HG02885 (cell line): ENCODE measurements at regions not wholly inside any gene's neighbourhood (a gene's known extent, or its start where the extent isn't known, plus 50 kb on each side); places are given as distances from the start of the nearest gene placed in this dataset.

Experiments used
- ATAC-seq: cut with Tn5 transposase; IDR thresholded peaks from one replicate; pipeline ENCODE4 v1.9.1; 2021; ENCODE audit warnings: mild to moderate bottlenecking; ENCODE audit not compliant: unreplicated experiment, poor library complexity

GRCh38 chr7:16235147-16236114 lies 185.9 kb downstream of the CRPPA start:
- ATAC-seq: no peak

GRCh38 chr7:16234493-16235146 lies 186.7 kb downstream of the CRPPA start:
- ATAC-seq: no peak

DNA sequence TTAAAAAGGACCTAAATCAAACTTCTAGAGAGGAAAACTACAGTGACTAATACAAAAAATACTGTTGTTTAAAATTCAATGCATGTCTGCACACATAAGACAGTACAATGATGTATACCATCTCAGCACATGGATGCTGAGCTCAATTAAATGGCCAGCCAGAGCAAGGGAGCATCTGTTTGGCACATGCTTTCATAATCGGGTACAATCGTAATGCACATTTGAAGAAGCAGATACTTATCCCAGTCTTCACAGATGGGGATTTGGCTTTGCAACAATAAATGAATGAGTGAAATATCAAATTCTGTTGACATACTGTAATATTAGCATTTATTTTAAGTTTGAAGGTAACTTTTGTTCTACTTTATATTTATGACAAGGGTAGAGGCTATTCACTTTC lies 187.8 kb downstream of the CRPPA start:
- no peak for ATAC-seq

- no peak for ATAC-seq
Measured at GRCh38 chr7:16232273-16232672, 189.1 kb downstream of the CRPPA start.

GRCh38 chr7:16223963-16224707 lies 197.2 kb downstream of the CRPPA start:
- ATAC-seq: no peak

GRCh38 chr7:16212610-16213009 lies 208.7 kb downstream of the CRPPA start:
- ATAC-seq: no peak

DNA sequence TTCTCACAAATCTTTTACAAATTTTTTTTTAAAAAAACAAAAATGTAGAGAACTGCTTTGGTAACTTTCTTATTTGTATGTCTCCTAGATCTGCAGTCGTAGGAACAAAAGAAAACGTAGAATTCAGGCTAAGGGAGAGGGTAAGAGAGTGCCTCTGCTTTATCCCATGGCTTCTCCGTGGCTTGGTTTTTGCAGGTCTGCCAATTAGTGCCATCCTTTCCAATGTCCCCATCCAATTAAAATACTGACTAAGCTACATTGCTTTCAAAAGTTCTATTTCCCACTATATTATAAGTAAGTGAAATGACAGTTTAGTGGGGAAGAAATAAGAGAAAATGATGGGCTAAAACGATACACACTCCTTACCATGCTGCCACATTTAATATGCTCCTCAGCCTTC lies 209.3 kb downstream of the CRPPA start:
- ATAC-seq: no peak

DNA sequence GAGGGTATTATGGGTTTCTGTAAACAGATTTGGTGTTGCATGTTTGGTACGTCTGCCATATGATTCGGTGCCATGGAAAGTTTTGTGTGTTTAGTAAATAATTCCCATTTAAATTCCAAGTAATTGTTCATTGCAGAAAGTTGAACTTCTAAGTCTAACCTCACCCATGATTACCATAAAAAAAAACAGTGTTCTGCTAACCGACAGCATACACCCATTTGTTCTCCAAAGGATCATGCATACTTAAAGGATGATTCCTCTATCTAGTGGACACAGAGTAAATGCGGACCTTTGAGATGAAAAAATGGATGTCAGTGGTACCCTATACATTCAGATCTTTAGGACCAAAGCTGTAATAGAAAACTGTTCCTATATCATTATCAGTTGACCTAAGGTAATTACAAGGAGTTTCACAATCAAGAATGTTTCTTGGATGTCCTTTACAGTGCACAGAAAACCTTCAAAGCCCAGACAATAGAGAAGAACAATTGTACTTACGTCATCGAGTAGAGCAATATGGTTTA lies 209.9 kb downstream of the CRPPA start:
- ATAC-seq: no peak

DNA sequence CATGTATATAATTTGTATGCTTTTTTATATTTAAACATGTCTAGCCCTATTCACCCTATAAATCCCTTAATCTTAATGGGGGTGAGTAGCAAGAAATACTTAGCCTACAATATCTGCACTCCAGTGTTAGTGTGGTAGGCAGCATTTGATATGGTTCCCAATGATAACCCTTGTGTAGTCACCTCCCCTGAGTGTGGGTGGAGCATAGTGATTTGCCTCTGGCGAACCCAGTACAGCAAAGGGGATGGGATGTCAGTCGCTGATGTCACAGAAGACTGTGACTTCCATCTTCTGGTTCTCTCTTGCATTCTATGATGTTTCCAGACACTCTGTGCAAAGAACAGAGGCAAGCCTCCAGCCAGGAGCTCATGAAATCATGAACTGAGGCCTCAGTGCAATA lies 211.2 kb downstream of the CRPPA start:
- ATAC-seq: no peak

DNA sequence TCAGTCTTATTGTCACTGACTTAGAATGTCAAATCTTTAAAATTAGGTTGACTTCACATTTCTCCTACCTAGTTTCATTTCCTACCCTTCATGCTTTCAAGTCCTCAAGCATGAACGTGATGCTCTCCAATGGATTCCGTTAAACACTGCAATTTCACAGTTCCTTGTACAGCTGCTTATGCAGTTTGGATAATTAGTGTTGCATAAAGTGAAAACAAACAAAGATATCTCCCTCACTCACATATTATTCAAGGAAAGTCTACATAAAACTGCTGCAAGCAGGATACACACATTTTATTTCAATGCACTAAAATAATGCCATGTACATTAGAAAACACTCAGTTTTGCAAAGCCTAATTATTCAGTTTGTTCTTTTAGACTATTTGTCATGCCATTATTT lies 214.0 kb downstream of the CRPPA start:
- ATAC-seq: no peak

GRCh38 chr7:16205466-16205865 lies 215.9 kb downstream of the CRPPA start:
- ATAC-seq: no peak

DNA sequence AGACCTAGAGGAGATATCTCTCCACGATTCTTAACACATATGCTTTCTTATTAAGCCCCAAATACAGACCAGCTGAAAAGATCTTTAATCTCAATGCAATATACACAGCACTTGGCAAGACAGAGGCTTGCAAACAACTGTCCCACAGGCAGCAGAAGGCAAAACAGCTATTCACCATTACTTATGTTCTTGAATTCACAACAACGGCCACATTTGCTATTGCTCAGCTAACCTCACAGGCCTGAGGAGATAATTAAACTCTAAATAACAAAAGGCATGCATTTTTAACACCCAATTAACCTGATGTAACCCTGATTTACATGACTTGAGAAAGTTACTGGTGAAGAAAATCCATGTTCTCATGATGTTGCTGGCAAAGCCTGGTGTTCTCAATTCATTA lies 216.4 kb downstream of the CRPPA start:
- no peak for ATAC-seq

GRCh38 chr7:16203065-16203464 lies 218.3 kb downstream of the CRPPA start:
- no peak for ATAC-seq

GRCh38 chr7:16202303-16202702 lies 219.0 kb downstream of the CRPPA start:
- ATAC-seq: no peak

DNA sequence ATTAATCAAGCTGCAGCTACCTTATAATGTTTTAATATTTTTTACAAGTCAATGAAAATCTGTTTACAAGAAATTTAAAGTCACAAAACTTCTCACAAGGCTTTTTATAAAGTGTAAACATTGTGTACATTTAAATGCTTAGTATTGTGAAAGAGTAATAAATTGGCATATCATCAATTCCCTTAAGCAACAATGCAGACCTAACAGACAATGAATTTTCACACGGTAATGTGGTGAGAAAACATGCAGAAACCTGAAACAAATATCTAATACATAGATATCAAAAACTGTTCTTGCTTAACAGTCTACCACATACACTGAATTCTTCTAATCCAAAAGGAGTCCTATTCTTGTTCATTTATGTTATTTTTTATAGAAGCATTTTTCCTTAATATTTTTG lies 220.7 kb downstream of the CRPPA start:
- ATAC-seq: no peak

DNA sequence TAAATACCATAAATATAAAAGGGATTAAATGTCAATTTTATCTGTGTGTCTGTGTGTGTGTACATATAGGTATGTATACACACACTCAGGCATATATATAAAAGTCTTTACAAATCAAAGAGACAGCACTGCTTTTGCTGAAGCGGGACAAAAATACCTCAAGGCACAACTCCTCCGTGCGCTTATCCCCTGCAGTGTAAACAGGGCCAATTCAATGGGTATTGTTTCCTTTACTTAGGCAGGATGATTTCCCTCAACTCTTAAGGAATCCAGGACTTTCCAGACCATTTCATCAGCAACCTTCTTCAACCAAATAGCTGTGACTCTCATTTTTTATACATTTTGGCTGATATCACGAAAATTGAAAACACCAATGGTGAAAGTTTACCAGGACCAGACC lies 227.7 kb downstream of the CRPPA start:
- ATAC-seq: no peak

DNA sequence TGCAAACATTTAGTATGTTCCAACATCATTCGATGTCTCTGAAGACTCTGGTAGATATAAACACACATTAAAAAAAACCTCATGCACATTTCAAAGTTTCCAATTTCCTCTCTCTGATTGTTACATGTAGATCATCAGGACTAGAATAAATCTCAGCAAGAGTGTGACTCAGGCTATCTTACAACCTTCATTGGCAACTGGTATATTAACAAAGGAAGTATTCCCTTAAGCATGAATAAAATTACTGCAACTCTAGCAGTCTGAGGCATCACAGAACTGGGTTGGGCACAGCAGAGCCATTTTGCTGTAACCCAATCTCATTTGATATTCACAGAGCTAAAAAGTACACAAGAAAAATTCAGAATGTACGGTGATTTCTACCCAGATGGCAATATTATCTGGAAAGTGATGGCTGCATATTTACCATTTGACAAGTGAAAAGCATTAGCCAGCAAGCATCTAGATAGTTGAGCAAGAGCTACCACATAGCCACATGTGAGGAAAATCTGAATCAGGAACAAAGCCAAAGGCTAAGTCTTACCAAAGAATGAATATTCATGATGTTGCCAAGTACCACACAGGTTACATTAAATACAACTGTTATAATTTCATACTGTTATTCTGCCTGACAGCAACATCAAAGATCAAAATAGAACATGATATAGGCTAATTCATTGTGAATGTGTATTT lies 232.2 kb downstream of the CRPPA start:
- ATAC-seq: no peak

DNA sequence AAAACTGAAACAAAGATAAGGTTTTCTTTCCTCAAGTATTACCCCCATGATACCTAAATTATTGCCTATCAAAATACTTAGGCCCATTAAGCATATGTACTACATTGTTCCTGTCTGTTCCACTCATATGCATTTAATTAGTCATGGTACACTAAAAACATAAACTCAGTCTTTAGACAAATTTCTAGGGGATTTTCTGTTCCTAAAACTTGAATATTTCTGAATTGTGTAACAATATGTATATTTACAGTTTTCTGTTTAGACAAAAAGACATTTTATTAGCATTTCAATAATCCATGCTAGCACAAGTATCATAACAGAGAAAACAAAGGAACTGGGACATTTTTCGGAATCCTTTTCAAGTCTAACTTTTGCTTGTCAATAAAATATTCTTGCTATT lies 234.2 kb downstream of the CRPPA start:
- ATAC-seq: no peak

DNA sequence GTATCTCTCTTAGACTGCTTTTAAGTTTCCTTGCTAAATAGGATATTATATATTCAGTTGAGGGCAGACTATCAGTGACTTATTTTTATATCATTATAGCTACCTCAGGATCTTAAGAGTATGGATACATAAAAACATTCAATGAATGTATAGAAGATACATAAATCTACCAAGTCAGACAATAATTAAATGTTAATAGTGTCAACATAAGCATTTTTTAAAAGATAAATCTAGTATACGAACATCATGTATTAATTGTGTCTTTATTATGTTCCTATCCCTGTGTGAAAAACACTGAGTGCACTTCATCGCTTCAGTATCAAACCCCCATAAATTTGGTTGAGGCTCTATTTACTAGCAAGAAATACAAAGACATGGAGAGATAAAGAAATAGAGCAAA lies 242.8 kb downstream of the CRPPA start:
- ATAC-seq: no peak

DNA sequence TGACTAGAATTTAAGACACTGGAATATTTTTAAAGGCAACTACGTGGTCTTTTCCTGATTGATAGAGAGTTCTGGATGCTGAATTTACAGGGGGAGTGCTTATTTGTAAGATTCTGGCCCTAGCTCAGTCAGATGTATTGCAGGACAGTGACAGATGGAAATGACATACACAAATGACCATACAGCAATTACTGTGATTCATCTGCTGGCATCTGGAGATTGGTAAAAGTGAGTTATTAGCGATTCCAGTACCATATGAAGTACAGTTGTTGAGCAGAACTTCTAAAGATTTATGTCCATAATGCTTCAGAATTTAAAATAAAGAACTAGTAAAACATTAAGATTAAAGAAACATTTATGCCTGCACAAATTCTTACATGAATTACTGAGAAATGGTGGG lies 243.2 kb downstream of the CRPPA start:
- no peak for ATAC-seq
